WTC11 (cell line): ENCODE measurements at regions not wholly inside any gene's neighbourhood (a gene's known extent, or its start where the extent isn't known, plus 50 kb on each side); places are given as distances from the start of the nearest gene placed in this dataset.

Experiments used
- ATAC-seq: fragments of 200-7000 bp; cut with Tn5 transposase; 2 replicates; pipeline ENCODE4 v1.10.0; 2021; ENCODE audit warnings: mild to moderate bottlenecking, moderate library complexity
- CTCF ChIA-PET: fragments of 300-600 bp; sonication (Branson Sonifier 250); formaldehyde crosslinking; loops from one replicate; lab custom pipeline; 2021; ENCODE audit warnings: antibody characterized with exemption; lab: Charles Lee
- POLR2A ChIA-PET: fragments of 350-600 bp; sonication (Branson Sonifier 250); formaldehyde crosslinking; loops from one replicate; lab custom pipeline; 2021; ENCODE audit warnings: antibody characterized with exemption; lab: Charles Lee
- DNase-seq: peaks from one replicate; pipeline ENCODE4 v3.0.0; 2021; ENCODE audit warnings: low spot score
- H3K27ac Mint-ChIP-seq: 2 replicates; pipeline ENCODE4 v1.8.0; 2021; ENCODE audit warnings: mixed read lengths
- H3K27me3 Mint-ChIP-seq: 2 replicates; pipeline ENCODE4 v1.8.0; 2021; ENCODE audit warnings: low read depth, mild to moderate bottlenecking, moderate library complexity, mixed read lengths
- H3K36me3 Mint-ChIP-seq: 2 replicates; pipeline ENCODE4 v1.8.0; 2021; ENCODE audit warnings: mixed read lengths
- H3K4me1 Mint-ChIP-seq: 2 replicates; pipeline ENCODE4 v1.8.0; 2022; ENCODE audit warnings: mixed read lengths
- H3K4me3 Mint-ChIP-seq: 2 replicates; pipeline ENCODE4 v1.8.0; 2021; ENCODE audit warnings: mild to moderate bottlenecking, moderate library complexity, mixed read lengths
- H3K9me3 Mint-ChIP-seq: 2 replicates; pipeline ENCODE4 v1.8.0; 2021; ENCODE audit warnings: mixed read lengths
- ETV6 ChIP-seq: sonication (generic); formaldehyde crosslinking; IDR thresholded peaks from 2 replicates; pipeline ENCODE4 v1.8.1; 2022; ENCODE audit warnings: mild to moderate bottlenecking, missing genetic modification reagents
- FOXP1 ChIP-seq: sonication (generic); formaldehyde crosslinking; IDR thresholded peaks from 2 replicates; pipeline ENCODE4 v1.8.0; 2022; ENCODE audit warnings: missing genetic modification reagents, mild to moderate bottlenecking, moderate library complexity, borderline replicate concordance
- IRF1 ChIP-seq: sonication (generic); formaldehyde crosslinking; IDR thresholded peaks from 2 replicates; pipeline ENCODE4 v1.8.0; 2023; ENCODE audit warnings: missing genetic modification reagents
- MLX ChIP-seq: sonication (generic); formaldehyde crosslinking; IDR thresholded peaks from 2 replicates; pipeline ENCODE4 v1.8.1; 2023; ENCODE audit warnings: mild to moderate bottlenecking, missing genetic modification reagents, moderate library complexity
- RORB ChIP-seq: fragments of 250-450 bp; sonication (Bioruptor Pico); IDR thresholded peaks from 2 replicates; pipeline ENCODE4 v1.9.0; 2021; ENCODE audit warnings: mild to moderate bottlenecking
- USF1 ChIP-seq: sonication (generic); formaldehyde crosslinking; IDR thresholded peaks from 2 replicates; pipeline ENCODE4 v1.8.0; 2022; ENCODE audit warnings: mild to moderate bottlenecking, missing genetic modification reagents
- ZNF219 ChIP-seq: sonication (generic); formaldehyde crosslinking; IDR thresholded peaks from 2 replicates; pipeline ENCODE4 v1.8.0; 2023; ENCODE audit warnings: missing genetic modification reagents, mild to moderate bottlenecking, borderline replicate concordance
- ZNF263 ChIP-seq: sonication (generic); formaldehyde crosslinking; IDR thresholded peaks from 2 replicates; pipeline ENCODE4 v1.8.1; 2022; ENCODE audit warnings: low read depth, mild to moderate bottlenecking, moderate library complexity, missing genetic modification reagents
- ZNF317 ChIP-seq: sonication (generic); formaldehyde crosslinking; IDR thresholded peaks from 2 replicates; pipeline ENCODE4 v1.8.1; 2023; ENCODE audit warnings: low read depth, mild to moderate bottlenecking, moderate library complexity, missing genetic modification reagents, borderline replicate concordance
- ZNF416 ChIP-seq: fragments of 250-450 bp; sonication (Bioruptor Pico); IDR thresholded peaks from 2 replicates; pipeline ENCODE4 v1.9.0; 2021; ENCODE audit warnings: mild to moderate bottlenecking, inconsistent platforms
- ZNF512 ChIP-seq: sonication (generic); formaldehyde crosslinking; IDR thresholded peaks from 2 replicates; pipeline ENCODE4 v1.8.1; 2022; ENCODE audit warnings: missing genetic modification reagents, borderline replicate concordance
- TF ChIP-seq, protein P1 (sequence below): fragments of 250-450 bp; sonication (Bioruptor Pico); IDR thresholded peaks from 2 replicates; pipeline ENCODE4 v1.9.0; 2021; ENCODE audit warnings: mild to moderate bottlenecking
- TF ChIP-seq, protein P2 (sequence below): fragments of 250-450 bp; sonication (Bioruptor Pico); IDR thresholded peaks from 2 replicates; pipeline ENCODE4 v1.9.0; 2021; ENCODE audit warnings: mild to moderate bottlenecking, borderline replicate concordance
- TF ChIP-seq, protein P3 (sequence below): sonication (generic); formaldehyde crosslinking; IDR thresholded peaks from 2 replicates; pipeline ENCODE4 v1.8.0; 2022; ENCODE audit warnings: mild to moderate bottlenecking, missing genetic modification reagents
- TF ChIP-seq, protein P4 (sequence below): sonication (generic); formaldehyde crosslinking; IDR thresholded peaks from 2 replicates; pipeline ENCODE4 v1.8.0; 2022; ENCODE audit warnings: missing genetic modification reagents

DNA sequence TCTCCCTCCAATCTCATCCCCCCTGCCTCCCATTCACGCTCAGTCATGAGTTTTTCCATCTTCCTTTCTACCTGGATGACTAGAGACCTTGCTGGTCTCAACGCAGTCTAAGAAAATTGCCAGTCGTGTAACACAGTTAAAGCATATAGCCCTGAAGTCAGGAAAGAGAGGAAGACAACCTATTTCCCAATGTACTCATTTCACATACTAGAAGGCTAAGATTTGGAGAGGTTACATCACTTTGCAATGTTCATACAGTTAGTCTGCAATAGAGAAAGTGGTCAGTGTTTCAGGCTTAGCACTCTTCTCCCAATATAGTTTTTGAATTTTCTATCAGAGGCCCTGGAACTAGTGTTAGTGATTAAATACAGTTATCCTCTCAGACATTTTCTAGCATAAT is 278.6 kb downstream of the EDEM1 start:
- ChIA-PET CTCF (no interaction called here), POLR2A (no interaction called here)
- ATAC-seq: no peak
- peaks cover 28% of the 10 kb centered on the region for H3K36me3 Mint-ChIP-seq
- H3K4me3 Mint-ChIP-seq: no peak overlapping the region
- H3K9me3 Mint-ChIP-seq: peaks cover 72% of the 10 kb centered on the region
- no peak for DNase-seq
- TF ChIP-seq, protein P1, sequence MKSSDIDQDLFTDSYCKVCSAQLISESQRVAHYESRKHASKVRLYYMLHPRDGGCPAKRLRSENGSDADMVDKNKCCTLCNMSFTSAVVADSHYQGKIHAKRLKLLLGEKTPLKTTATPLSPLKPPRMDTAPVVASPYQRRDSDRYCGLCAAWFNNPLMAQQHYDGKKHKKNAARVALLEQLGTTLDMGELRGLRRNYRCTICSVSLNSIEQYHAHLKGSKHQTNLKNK (CRISPR knock-in tag): no peak
- no peaks in the 10 kb centered on the region; the same call in 1 of the 2 replicates for H3K27me3 Mint-ChIP-seq
- H3K4me1 Mint-ChIP-seq: peaks cover 19% of the 10 kb centered on the region
- no peak overlapping the region for H3K27ac Mint-ChIP-seq

- TF ChIP-seq USF1 (CRISPR knock-in tag) (no peak), FOXP1 (CRISPR knock-in tag) (no peak), MLX (CRISPR knock-in tag) (no peak), ZNF416 (CRISPR knock-in tag) (no peak), ZNF219 (CRISPR knock-in tag) (no peak), ETV6 (no peak), ZNF317 (CRISPR knock-in tag) (no peak), ZNF263 (CRISPR knock-in tag) (no peak), ZNF512 (CRISPR knock-in tag) (no peak), IRF1 (CRISPR knock-in tag) (no peak), RORB (CRISPR knock-in tag) (no peak)
- TF ChIP-seq, protein P2, sequence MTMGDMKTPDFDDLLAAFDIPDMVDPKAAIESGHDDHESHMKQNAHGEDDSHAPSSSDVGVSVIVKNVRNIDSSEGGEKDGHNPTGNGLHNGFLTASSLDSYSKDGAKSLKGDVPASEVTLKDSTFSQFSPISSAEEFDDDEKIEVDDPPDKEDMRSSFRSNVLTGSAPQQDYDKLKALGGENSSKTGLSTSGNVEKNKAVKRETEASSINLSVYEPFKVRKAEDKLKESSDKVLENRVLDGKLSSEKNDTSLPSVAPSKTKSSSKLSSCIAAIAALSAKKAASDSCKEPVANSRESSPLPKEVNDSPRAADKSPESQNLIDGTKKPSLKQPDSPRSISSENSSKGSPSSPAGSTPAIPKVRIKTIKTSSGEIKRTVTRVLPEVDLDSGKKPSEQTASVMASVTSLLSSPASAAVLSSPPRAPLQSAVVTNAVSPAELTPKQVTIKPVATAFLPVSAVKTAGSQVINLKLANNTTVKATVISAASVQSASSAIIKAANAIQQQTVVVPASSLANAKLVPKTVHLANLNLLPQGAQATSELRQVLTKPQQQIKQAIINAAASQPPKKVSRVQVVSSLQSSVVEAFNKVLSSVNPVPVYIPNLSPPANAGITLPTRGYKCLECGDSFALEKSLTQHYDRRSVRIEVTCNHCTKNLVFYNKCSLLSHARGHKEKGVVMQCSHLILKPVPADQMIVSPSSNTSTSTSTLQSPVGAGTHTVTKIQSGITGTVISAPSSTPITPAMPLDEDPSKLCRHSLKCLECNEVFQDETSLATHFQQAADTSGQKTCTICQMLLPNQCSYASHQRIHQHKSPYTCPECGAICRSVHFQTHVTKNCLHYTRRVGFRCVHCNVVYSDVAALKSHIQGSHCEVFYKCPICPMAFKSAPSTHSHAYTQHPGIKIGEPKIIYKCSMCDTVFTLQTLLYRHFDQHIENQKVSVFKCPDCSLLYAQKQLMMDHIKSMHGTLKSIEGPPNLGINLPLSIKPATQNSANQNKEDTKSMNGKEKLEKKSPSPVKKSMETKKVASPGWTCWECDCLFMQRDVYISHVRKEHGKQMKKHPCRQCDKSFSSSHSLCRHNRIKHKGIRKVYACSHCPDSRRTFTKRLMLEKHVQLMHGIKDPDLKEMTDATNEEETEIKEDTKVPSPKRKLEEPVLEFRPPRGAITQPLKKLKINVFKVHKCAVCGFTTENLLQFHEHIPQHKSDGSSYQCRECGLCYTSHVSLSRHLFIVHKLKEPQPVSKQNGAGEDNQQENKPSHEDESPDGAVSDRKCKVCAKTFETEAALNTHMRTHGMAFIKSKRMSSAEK (CRISPR knock-in tag): no peak
- TF ChIP-seq, protein P3, sequence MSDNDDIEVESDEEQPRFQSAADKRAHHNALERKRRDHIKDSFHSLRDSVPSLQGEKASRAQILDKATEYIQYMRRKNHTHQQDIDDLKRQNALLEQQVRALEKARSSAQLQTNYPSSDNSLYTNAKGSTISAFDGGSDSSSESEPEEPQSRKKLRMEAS (CRISPR knock-in tag): no peak
- TF ChIP-seq, protein P4, sequence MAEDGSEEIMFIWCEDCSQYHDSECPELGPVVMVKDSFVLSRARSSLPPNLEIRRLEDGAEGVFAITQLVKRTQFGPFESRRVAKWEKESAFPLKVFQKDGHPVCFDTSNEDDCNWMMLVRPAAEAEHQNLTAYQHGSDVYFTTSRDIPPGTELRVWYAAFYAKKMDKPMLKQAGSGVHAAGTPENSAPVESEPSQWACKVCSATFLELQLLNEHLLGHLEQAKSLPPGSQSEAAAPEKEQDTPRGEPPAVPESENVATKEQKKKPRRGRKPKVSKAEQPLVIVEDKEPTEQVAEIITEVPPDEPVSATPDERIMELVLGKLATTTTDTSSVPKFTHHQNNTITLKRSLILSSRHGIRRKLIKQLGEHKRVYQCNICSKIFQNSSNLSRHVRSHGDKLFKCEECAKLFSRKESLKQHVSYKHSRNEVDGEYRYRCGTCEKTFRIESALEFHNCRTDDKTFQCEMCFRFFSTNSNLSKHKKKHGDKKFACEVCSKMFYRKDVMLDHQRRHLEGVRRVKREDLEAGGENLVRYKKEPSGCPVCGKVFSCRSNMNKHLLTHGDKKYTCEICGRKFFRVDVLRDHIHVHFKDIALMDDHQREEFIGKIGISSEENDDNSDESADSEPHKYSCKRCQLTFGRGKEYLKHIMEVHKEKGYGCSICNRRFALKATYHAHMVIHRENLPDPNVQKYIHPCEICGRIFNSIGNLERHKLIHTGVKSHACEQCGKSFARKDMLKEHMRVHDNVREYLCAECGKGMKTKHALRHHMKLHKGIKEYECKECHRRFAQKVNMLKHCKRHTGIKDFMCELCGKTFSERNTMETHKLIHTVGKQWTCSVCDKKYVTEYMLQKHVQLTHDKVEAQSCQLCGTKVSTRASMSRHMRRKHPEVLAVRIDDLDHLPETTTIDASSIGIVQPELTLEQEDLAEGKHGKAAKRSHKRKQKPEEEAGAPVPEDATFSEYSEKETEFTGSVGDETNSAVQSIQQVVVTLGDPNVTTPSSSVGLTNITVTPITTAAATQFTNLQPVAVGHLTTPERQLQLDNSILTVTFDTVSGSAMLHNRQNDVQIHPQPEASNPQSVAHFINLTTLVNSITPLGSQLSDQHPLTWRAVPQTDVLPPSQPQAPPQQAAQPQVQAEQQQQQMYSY: no peak
- TF ChIP-seq, all 79 proteins: peak for 0
- Mint-ChIP-seq H3K9me3 (peaks cover 68% of the 10 kb centered on the region), H3K36me3 (peaks cover 28% of the 10 kb centered on the region), H3K27me3 (no peaks in the 10 kb centered on the region; the same call in 1 of the 2 replicates), H3K4me1 (peaks cover 19% of the 10 kb centered on the region), H3K27ac (no peak overlapping the region), H3K4me3 (no peak overlapping the region)
- ChIA-PET CTCF (no interaction called here), POLR2A (no interaction called here)
- ATAC-seq (no peak), DNase-seq (no peak)
Measured at GRCh38 chr3:5466717-5467116, 279.2 kb downstream of the EDEM1 start.
